ENCODE measurements at regions not wholly inside any gene's neighbourhood (a gene's known extent, or its start where the extent isn't known, plus 50 kb on each side); places are given as distances from the start of the nearest gene placed in this dataset.

DNA sequence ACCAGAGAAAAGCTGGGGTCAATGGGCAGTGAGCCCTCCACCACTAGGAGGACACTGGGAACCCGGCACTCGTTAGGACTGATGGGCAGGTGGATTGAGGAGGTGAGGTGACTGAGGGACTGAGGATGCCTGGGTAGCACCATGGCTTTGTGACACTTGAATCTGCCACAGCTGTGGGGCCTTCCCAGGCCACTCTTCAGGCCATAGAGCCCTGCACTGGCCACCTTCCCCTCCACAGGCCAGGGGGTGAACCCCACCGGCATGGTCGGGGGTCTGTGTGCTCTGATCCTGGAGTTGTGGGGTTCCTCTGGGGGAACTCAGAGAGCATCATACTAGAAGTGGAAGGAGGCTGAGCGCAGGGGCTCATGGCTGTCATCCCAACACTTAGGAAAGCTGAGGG, 423.5 kb downstream of the ZNF536 start:
- Histone ChIP-seq H3K4me1 (ENCODE audit: low read depth) (no peaks in the 10 kb centered on the region), H3K4me3 (no peak overlapping the region), H3K36me3 (ENCODE audit: low read depth) (no peaks in the 10 kb centered on the region), H3K9me3 (no peaks in the 10 kb centered on the region)
- ATAC-seq (no peak), DNase-seq (no peak)
- intact Hi-C loops (cut with DNase I, micrococcal nuclease), result no loop called here
- TF ChIP-seq, protein P1, sequence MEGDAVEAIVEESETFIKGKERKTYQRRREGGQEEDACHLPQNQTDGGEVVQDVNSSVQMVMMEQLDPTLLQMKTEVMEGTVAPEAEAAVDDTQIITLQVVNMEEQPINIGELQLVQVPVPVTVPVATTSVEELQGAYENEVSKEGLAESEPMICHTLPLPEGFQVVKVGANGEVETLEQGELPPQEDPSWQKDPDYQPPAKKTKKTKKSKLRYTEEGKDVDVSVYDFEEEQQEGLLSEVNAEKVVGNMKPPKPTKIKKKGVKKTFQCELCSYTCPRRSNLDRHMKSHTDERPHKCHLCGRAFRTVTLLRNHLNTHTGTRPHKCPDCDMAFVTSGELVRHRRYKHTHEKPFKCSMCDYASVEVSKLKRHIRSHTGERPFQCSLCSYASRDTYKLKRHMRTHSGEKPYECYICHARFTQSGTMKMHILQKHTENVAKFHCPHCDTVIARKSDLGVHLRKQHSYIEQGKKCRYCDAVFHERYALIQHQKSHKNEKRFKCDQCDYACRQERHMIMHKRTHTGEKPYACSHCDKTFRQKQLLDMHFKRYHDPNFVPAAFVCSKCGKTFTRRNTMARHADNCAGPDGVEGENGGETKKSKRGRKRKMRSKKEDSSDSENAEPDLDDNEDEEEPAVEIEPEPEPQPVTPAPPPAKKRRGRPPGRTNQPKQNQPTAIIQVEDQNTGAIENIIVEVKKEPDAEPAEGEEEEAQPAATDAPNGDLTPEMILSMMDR (IDR thresholded peaks at IDR 0.05), result no peak

DNA sequence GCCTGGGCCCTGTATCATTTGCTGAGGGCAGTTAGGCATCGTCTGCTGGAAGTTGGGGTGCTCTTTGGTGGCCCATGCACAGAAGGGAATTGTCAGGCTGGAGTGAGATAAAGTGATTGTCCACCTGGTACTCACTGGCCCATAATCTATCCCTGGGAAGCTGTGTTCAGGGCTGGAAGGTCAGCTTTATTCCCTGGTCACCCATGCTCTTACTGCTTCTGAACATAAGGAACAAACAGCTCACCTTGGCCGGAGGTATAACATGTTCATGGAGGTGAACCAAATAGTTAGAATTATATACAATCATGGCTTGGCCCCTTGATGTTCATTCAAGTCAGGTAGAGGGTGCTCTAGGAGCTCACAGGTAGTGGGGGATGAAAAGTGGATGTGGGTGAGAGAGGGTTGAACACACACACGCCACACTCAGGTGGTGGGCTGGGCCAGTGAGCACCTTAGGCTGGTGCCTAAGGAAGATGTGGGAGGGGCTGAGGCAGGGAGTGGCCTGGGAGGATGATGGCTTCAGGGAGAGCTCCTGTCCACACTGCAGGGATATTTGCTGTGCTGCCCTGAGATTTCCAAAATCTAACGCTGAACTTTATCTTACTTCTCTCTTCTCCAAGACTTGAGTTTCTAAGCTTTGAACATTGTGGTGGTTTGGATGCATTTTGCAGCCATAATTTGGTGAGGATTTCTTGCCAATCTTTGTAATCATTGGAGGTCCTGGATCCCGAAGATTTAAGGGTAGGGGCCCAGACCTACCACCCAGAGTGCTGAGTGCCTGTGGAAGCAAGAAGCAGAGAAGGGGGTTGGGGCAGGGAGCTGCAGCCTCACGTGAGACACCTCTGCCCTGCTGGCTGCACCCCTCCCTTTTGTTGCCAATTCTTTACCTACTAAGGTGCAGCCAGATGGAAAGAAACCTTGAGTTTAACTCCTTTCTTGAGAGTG, 420.6 kb downstream of the ZNF536 start:
- H3K9me3 ChIP-seq, result no peaks in the 10 kb centered on the region
- DNase-seq, result no peak
- ATAC-seq, result no peak
- H3K36me3 ChIP-seq (ENCODE audit: low read depth), result no peaks in the 10 kb centered on the region
- intact Hi-C loops (cut with DNase I, micrococcal nuclease), result no loop called here
- H3K4me3 ChIP-seq, result no peak overlapping the region
- TF ChIP-seq, protein P1 (IDR thresholded peaks at IDR 0.05), result no peak
- H3K4me1 ChIP-seq (ENCODE audit: low read depth), result no peaks in the 10 kb centered on the region

DNA sequence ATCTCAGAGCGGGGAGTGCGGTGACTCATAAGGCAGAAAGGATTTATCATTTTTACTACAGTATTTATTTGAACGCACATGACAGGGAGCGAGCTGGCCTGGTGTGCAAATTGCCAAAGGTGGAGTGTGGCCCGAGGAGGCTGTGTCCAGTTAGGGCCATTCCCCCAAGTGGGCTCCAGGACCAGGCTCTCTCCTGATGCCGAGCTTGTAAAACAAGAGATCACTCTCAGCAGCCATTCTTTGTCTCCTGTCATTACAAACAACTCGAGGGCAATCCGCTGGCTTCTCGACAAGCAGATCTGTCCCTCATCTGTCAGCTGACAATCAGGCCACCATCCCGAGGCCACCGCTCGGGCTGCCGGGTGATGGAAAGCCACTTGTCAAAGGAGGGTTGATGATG, 418.9 kb downstream of the ZNF536 start:
- Histone ChIP-seq H3K36me3 (ENCODE audit: low read depth) (no peaks in the 10 kb centered on the region), H3K4me3 (no peak overlapping the region), H3K4me1 (ENCODE audit: low read depth) (no peaks in the 10 kb centered on the region), H3K9me3 (no peaks in the 10 kb centered on the region)
- intact Hi-C loops (cut with DNase I, micrococcal nuclease), result no loop called here
- TF ChIP-seq, protein P1 (IDR thresholded peaks at IDR 0.05), result no peak
- no peak for ATAC-seq
- DNase-seq, result no peak

DNA sequence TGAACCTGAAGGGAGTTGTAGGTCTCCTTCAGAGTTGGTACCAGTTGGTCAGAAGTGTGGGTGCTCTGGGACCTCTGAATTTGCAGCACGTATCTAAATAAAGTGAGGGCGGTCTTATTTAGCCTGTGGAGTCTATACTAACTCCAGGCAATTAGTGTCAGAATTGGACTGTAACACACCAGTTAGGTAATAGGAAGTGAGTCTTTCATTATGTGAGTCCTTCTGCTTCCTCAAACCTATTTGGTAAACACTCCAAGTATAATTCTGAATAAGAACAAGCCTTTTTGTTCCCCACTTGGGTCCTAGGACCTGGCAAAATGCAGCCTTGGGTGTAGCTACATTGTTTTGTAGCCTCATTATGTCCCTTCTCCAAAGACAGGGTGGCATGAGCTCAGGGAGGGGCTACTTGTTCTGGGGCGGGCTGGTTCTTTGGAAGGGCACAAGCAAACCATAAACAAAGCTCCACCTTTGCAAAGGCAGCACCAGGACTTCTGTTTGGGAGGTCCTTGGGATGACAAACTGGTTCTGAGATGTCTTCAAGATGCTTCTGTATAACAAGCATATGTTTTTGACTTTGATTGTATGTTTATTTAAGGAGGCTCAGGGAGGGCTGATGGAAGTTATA, 418.0 kb downstream of the ZNF536 start:
- intact Hi-C loops (cut with DNase I, micrococcal nuclease), result no loop called here
- no peak for ATAC-seq
- H3K4me3 ChIP-seq, result no peak overlapping the region
- TF ChIP-seq, protein P1 (IDR thresholded peaks at IDR 0.05), result no peak
- DNase-seq, result no peak
- H3K9me3 ChIP-seq, result no peaks in the 10 kb centered on the region
- no peaks in the 10 kb centered on the region for H3K4me1 ChIP-seq (ENCODE audit: low read depth)
- no peaks in the 10 kb centered on the region for H3K36me3 ChIP-seq (ENCODE audit: low read depth)

DNA sequence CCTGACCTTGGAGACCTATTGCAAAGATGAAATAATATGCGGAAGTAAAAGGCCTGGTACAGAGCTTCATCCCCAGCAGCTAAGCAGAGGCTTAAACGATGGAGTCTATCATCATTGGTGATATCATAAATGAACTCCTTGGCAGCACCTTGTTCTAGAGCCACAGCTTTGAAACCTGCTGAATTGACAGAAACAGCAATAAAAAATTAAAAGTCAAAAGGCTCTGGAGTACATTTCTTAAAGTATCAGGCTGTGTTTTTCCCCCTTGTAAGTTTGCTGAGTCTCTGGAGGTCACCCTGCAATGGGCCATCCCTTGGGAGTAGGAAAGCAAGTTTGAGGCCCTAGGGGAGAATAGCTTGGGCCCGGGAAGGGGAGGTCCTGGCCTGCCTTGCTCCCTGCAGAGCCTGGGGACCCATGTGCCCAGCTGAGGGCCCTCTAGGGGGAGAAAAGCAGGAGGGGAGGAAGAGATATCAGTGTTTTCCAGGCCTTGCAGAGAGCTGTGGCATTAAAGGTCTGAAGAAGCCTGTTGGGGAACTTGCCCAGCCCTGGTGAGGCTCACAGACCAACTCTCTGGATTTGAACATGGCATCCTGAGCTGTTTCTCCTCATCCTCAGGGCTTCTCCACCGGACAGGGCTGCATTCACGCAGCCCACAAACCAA, 416.1 kb downstream of the ZNF536 start:
- H3K4me3 ChIP-seq, result no peak overlapping the region
- no peak for DNase-seq
- TF ChIP-seq, protein P1 (IDR thresholded peaks at IDR 0.05), result no peak
- H3K4me1 ChIP-seq (ENCODE audit: low read depth), result no peaks in the 10 kb centered on the region
- no peaks in the 10 kb centered on the region for H3K9me3 ChIP-seq
- intact Hi-C loops (cut with DNase I, micrococcal nuclease), result loop anchor here (10.0 kb wide), 2 partner anchors 567 to 1447 kb away; no protein-coding TSS in a partner anchor
- H3K36me3 ChIP-seq (ENCODE audit: low read depth), result no peaks in the 10 kb centered on the region
- no peak for ATAC-seq
